HepG2 (cell line): ENCODE measurements at regions not wholly inside any gene's neighbourhood (a gene's known extent, or its start where the extent isn't known, plus 50 kb on each side); places are given as distances from the start of the nearest gene placed in this dataset.

ENCODE experiments used
- ATAC-seq: fragments of 200-7000 bp; cut with Tn5 transposase; 3 replicates; pipeline ENCODE4 v1.9.1; 2020; ENCODE audit warnings: mild to moderate bottlenecking, moderate library complexity
- BruUV-seq: library from RNA; stranded (reverse); fragments of 400-500 nt; replicated peaks from 2 replicates; lab custom pipeline; 2021; lab: Mats Ljungman, UMichigan
- CTCF ChIA-PET: fragments of 300-600 bp; formaldehyde crosslinking; extraction: SDS; loops from one replicate; lab custom pipeline; 2021; ENCODE audit warnings: low total read pairs, inconsistent platforms, low intra/inter-chr PET ratio; lab: Yijun Ruan, JAX
- POLR2A ChIA-PET: fragments of 350-600 bp; sonication (Branson Sonifier 250); formaldehyde crosslinking; loops from one replicate; lab custom pipeline; 2020; ENCODE audit warnings: antibody characterized with exemption, inconsistent platforms; lab: Yijun Ruan, JAX
- DNase-seq: peaks from one replicate; pipeline ENCODE4 v3.0.0-alpha.2; 2015; ENCODE audit warnings: low spot score
- FAIRE-seq: peaks from 3 replicates; lab custom pipeline; 2011; peaks lifted over from hg19 to GRCh38; lab: Jason Lieb, UNC
- H2AFZ ChIP-seq: one replicate; pipeline ENCODE4 v1.6.1; 2011; ENCODE audit warnings: low read length, inconsistent platforms
- H3K27ac ChIP-seq: fragments of 300-600 bp; 3 replicates; pipeline ENCODE4 v1.8.0; 2011; ENCODE audit warnings: mixed run types, mild to moderate bottlenecking, mixed read lengths, low read length, inconsistent platforms; ENCODE audit not compliant: insufficient read depth; ENCODE audit errors: extremely low read length
- H3K27me3 ChIP-seq, 2 experiments: fragments of 200-600 bp in 1 of 2; 2 replicates in 1 of 2; 3 replicates in 1 of 2; pipeline versions ENCODE4 v1.6.0 to v1.8.0; 2011; ENCODE audit warnings: low read length in 2 of 2, mild to moderate bottlenecking in 2 of 2, moderate library complexity in 2 of 2, inconsistent platforms in 1 of 2; ENCODE audit not compliant: insufficient read depth in 2 of 2, control insufficient read depth in 1 of 2
- H3K36me3 ChIP-seq, 2 experiments: fragments of 200-600 bp in 1 of 2; replicated peaks in 1 of 2; 2 replicates in 1 of 2; 3 replicates in 1 of 2; pipeline versions ENCODE4 v1.5.1 to v1.8.0; 2011; ENCODE audit warnings: low read length in 2 of 2, inconsistent platforms in 1 of 2; ENCODE audit not compliant: insufficient read depth in 2 of 2, control insufficient read depth in 1 of 2
- H3K4me1 ChIP-seq: 2 replicates; pipeline ENCODE4 v1.5.1; 2012; ENCODE audit warnings: low read length, inconsistent platforms; ENCODE audit not compliant: insufficient read depth
- H3K4me2 ChIP-seq: 2 replicates; pipeline ENCODE4 v1.6.0; 2011; ENCODE audit warnings: low read depth, low read length, inconsistent platforms
- H3K4me3 ChIP-seq, 3 experiments: fragments of 200-600 bp in 1 of 3; sonication (generic), shearing (Covaris generic) in 1 of 3; replicated peaks in 1 of 3; 2 replicates each; pipeline ENCODE4 v1.5.1; 2011 to 2016; ENCODE audit warnings: low read length in 3 of 3, inconsistent platforms in 2 of 3, low read depth in 2 of 3, mild to moderate bottlenecking in 2 of 3, control low read depth in 1 of 3, mixed read lengths in 1 of 3; ENCODE audit not compliant: insufficient read depth in 1 of 3
- H3K79me2 ChIP-seq: one replicate; pipeline ENCODE4 v1.6.1; 2011; ENCODE audit warnings: low read length, inconsistent platforms; ENCODE audit not compliant: insufficient read depth
- H3K9ac ChIP-seq: 2 replicates; pipeline ENCODE4 v1.6.0; 2011; ENCODE audit warnings: mild to moderate bottlenecking, low read depth, low read length, inconsistent platforms; ENCODE audit not compliant: insufficient read depth
- H3K9me3 ChIP-seq: 2 replicates; pipeline ENCODE4 v1.5.1; 2012; ENCODE audit warnings: mild to moderate bottlenecking, low read length
- H4K20me1 ChIP-seq: 2 replicates; pipeline ENCODE4 v1.6.0; 2011; ENCODE audit warnings: inconsistent platforms, mild to moderate bottlenecking, low read length, moderate library complexity; ENCODE audit not compliant: insufficient read depth
- ADNP ChIP-seq: sonication (generic); formaldehyde crosslinking; IDR thresholded peaks from 2 replicates; pipeline ENCODE4 v1.4.0; 2020; ENCODE audit warnings: missing genetic modification reagents
- ISX ChIP-seq: sonication (generic); formaldehyde crosslinking; conservative IDR thresholded peaks from 2 replicates; pipeline ENCODE4 v1.5.0; 2020; ENCODE audit warnings: missing genetic modification reagents
- NFAT5 ChIP-seq: sonication (generic); formaldehyde crosslinking; IDR thresholded peaks from 2 replicates; pipeline ENCODE4 v1.4.0; 2020; ENCODE audit warnings: missing genetic modification reagents
- PAWR ChIP-seq: sonication (generic); formaldehyde crosslinking; IDR thresholded peaks from 2 replicates; pipeline ENCODE4 v1.4.0; 2020; ENCODE audit warnings: missing genetic modification reagents, mild to moderate bottlenecking, borderline replicate concordance
- SPEN ChIP-seq: sonication (generic); formaldehyde crosslinking; IDR thresholded peaks from 2 replicates; pipeline ENCODE4 v1.5.1; 2020; ENCODE audit warnings: low read depth, mild to moderate bottlenecking, missing genetic modification reagents
- TP53 ChIP-seq: sonication (generic); formaldehyde crosslinking; conservative IDR thresholded peaks from 2 replicates; pipeline ENCODE4 v1.4.0; 2020; ENCODE audit warnings: missing genetic modification reagents
- ZBTB39 ChIP-seq: sonication (generic); formaldehyde crosslinking; IDR thresholded peaks from 2 replicates; pipeline ENCODE4 v1.5.0; 2020; ENCODE audit warnings: missing genetic modification reagents
- ZNF121 ChIP-seq: sonication (generic); formaldehyde crosslinking; IDR thresholded peaks from 2 replicates; pipeline ENCODE4 v1.5.0; 2020; ENCODE audit warnings: mild to moderate bottlenecking, missing genetic modification reagents
- ZNF460 ChIP-seq: sonication (generic); formaldehyde crosslinking; IDR thresholded peaks from 2 replicates; pipeline ENCODE4 v1.5.1; 2020; ENCODE audit warnings: missing genetic modification reagents, mild to moderate bottlenecking, borderline replicate concordance
- ZNF75D ChIP-seq: sonication (generic); formaldehyde crosslinking; IDR thresholded peaks from 2 replicates; pipeline ENCODE4 v1.8.1; 2023; ENCODE audit warnings: missing genetic modification reagents, mild to moderate bottlenecking, borderline replicate concordance
- ZNF776 ChIP-seq: sonication (generic); formaldehyde crosslinking; IDR thresholded peaks from 2 replicates; pipeline ENCODE4 v1.4.0; 2020; ENCODE audit warnings: mild to moderate bottlenecking, missing genetic modification reagents
- in situ Hi-C: cut with HindIII; loops from 2 replicates; pipeline ENCODE4 v1.10.0; 2017; ENCODE audit warnings: low pct_unique_long_range_greater_than_20kb; ENCODE audit not compliant: extremely low pct_ligation_motif_present
- intact Hi-C: fragments of 100-400 bp; cut with micrococcal nuclease; formaldehyde crosslinking; loops from one replicate; pipeline ENCODE4 v1.10.0; 2022; ENCODE audit not compliant: unreplicated experiment
- TF ChIP-seq, protein P1 (sequence below): sonication (generic); formaldehyde crosslinking; IDR thresholded peaks from 2 replicates; pipeline ENCODE4 v1.5.0; 2020; ENCODE audit warnings: mild to moderate bottlenecking, missing genetic modification reagents, moderate library complexity
- TF ChIP-seq, protein P2 (sequence below): sonication (generic); formaldehyde crosslinking; IDR thresholded peaks from 2 replicates; pipeline ENCODE4 v1.9.0; 2021; ENCODE audit warnings: missing genetic modification reagents, mild to moderate bottlenecking, borderline replicate concordance

DNA sequence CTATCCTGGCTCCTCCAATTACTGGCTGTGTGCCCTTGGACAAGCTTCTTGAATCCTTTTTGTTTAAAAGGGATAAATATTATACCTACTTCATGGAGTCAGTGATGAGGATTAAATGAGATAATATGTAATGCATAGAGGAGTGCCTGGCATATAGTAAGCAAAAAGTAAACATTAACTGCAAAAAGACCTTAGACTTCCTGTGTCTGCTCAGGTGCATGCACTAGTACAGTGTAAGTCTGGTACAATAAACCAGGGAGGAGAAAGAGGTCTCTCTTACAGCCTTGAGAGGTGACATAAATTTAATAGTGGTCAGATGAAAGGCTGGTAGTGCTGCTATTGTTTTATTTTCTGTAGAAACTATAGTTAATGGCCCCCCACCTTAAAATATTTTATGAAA is 305.2 kb upstream of the MIS18BP1 start:
- intact Hi-C loops = no loop called here
- Histone ChIP-seq H3K79me2 (no peaks in the 10 kb centered on the region), H3K9me3 (no peaks in the 10 kb centered on the region), H3K4me2 (no peak overlapping the region), H2AFZ (no peak overlapping the region), H3K9ac (no peak overlapping the region), H3K27ac (no peak overlapping the region), H3K36me3 (no peaks in the 10 kb centered on the region), H3K4me3 (no peak overlapping the region), H3K27me3 (no peaks in the 10 kb centered on the region), H4K20me1 (no peaks in the 10 kb centered on the region), H3K4me1 (no peaks in the 10 kb centered on the region)
- in situ Hi-C loops = no loop called here
- no peak for ATAC-seq
- BruUV-seq = no TSS peak
- no peak for DNase-seq
- ChIA-PET CTCF (no interaction called here), POLR2A (no interaction called here)
- no peak for FAIRE-seq
- TF ChIP-seq TP53 (no peak), ZNF776 (CRISPR knock-in tag) (no peak), ZNF75D (CRISPR knock-in tag) (no peak), ADNP (no peak), ZNF460 (no peak), ISX (CRISPR knock-in tag) (no peak), SPEN (CRISPR knock-in tag) (no peak), NFAT5 (CRISPR knock-in tag) (no peak), ZNF121 (CRISPR knock-in tag) (no peak), ZBTB39 (CRISPR knock-in tag) (no peak), PAWR (no peak)
- TF ChIP-seq, protein P1, sequence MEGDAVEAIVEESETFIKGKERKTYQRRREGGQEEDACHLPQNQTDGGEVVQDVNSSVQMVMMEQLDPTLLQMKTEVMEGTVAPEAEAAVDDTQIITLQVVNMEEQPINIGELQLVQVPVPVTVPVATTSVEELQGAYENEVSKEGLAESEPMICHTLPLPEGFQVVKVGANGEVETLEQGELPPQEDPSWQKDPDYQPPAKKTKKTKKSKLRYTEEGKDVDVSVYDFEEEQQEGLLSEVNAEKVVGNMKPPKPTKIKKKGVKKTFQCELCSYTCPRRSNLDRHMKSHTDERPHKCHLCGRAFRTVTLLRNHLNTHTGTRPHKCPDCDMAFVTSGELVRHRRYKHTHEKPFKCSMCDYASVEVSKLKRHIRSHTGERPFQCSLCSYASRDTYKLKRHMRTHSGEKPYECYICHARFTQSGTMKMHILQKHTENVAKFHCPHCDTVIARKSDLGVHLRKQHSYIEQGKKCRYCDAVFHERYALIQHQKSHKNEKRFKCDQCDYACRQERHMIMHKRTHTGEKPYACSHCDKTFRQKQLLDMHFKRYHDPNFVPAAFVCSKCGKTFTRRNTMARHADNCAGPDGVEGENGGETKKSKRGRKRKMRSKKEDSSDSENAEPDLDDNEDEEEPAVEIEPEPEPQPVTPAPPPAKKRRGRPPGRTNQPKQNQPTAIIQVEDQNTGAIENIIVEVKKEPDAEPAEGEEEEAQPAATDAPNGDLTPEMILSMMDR = no peak
- TF ChIP-seq, protein P2, sequence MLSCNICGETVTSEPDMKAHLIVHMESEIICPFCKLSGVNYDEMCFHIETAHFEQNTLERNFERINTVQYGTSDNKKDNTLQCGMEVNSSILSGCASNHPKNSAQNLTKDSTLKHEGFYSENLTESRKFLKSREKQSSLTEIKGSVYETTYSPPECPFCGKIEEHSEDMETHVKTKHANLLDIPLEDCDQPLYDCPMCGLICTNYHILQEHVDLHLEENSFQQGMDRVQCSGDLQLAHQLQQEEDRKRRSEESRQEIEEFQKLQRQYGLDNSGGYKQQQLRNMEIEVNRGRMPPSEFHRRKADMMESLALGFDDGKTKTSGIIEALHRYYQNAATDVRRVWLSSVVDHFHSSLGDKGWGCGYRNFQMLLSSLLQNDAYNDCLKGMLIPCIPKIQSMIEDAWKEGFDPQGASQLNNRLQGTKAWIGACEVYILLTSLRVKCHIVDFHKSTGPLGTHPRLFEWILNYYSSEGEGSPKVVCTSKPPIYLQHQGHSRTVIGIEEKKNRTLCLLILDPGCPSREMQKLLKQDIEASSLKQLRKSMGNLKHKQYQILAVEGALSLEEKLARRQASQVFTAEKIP (CRISPR knock-in tag) = no peak
